Endothelial cell (in vitro differentiated cells): ENCODE measurements at regions not wholly inside any gene's neighbourhood (a gene's known extent, or its start where the extent isn't known, plus 50 kb on each side); places are given as distances from the start of the nearest gene placed in this dataset.

Experiments used
- DNase-seq: peaks from one replicate; pipeline ENCODE4 v3.0.0; 2021; ENCODE audit warnings: low spot score
- H3K27ac Mint-ChIP-seq: one replicate; pipeline ENCODE4 v1.8.0; 2021; ENCODE audit warnings: mixed read lengths, inconsistent platforms; ENCODE audit not compliant: unreplicated experiment
- H3K27me3 Mint-ChIP-seq: one replicate; pipeline ENCODE4 v1.8.0; 2021; ENCODE audit warnings: mild to moderate bottlenecking, moderate library complexity, mixed read lengths, inconsistent platforms; ENCODE audit not compliant: unreplicated experiment
- H3K36me3 Mint-ChIP-seq: one replicate; pipeline ENCODE4 v1.8.0; 2021; ENCODE audit warnings: mild to moderate bottlenecking, low read depth, mixed read lengths, inconsistent platforms; ENCODE audit not compliant: unreplicated experiment
- H3K4me1 Mint-ChIP-seq: one replicate; pipeline ENCODE4 v1.8.0; 2021; ENCODE audit warnings: mild to moderate bottlenecking, mixed read lengths, inconsistent platforms; ENCODE audit not compliant: unreplicated experiment
- H3K4me3 Mint-ChIP-seq: one replicate; pipeline ENCODE4 v1.8.0; 2021; ENCODE audit warnings: mild to moderate bottlenecking, mixed read lengths, inconsistent platforms; ENCODE audit not compliant: unreplicated experiment
- H3K9me3 Mint-ChIP-seq: one replicate; pipeline ENCODE4 v1.8.0; 2021; ENCODE audit warnings: mixed read lengths, inconsistent platforms; ENCODE audit not compliant: unreplicated experiment
- TF ChIP-seq, protein P1 (sequence below): fragments of 200-600 bp; sonication (generic); IDR thresholded peaks from one replicate; pipeline ENCODE4 v1.5.0; 2021; ENCODE audit warnings: antibody characterized with exemption; ENCODE audit not compliant: unreplicated experiment

- Mint-ChIP-seq H3K4me3 (no peak overlapping the region), H3K4me1 (peaks cover 2% of the 10 kb centered on the region), H3K27me3 (no peaks in the 10 kb centered on the region), H3K36me3 (no peaks in the 10 kb centered on the region), H3K27ac (no peak overlapping the region), H3K9me3 (peaks cover 18% of the 10 kb centered on the region)
- DNase-seq = no peak
- TF ChIP-seq, protein P1, sequence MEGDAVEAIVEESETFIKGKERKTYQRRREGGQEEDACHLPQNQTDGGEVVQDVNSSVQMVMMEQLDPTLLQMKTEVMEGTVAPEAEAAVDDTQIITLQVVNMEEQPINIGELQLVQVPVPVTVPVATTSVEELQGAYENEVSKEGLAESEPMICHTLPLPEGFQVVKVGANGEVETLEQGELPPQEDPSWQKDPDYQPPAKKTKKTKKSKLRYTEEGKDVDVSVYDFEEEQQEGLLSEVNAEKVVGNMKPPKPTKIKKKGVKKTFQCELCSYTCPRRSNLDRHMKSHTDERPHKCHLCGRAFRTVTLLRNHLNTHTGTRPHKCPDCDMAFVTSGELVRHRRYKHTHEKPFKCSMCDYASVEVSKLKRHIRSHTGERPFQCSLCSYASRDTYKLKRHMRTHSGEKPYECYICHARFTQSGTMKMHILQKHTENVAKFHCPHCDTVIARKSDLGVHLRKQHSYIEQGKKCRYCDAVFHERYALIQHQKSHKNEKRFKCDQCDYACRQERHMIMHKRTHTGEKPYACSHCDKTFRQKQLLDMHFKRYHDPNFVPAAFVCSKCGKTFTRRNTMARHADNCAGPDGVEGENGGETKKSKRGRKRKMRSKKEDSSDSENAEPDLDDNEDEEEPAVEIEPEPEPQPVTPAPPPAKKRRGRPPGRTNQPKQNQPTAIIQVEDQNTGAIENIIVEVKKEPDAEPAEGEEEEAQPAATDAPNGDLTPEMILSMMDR = no peak
These were observed 1564.6 kb downstream of the MRPL39 start for GRCh38 chr21:24042687-24043086.

GRCh38 chr21:24032709-24033232 is 1574.5 kb downstream of the MRPL39 start:
- H3K27ac Mint-ChIP-seq = no peak overlapping the region
- peaks cover 4% of the 10 kb centered on the region for H3K9me3 Mint-ChIP-seq
- no peak overlapping the region for H3K4me3 Mint-ChIP-seq
- TF ChIP-seq, protein P1 = no peak
- no peaks in the 10 kb centered on the region for H3K27me3 Mint-ChIP-seq
- no peaks in the 10 kb centered on the region for H3K36me3 Mint-ChIP-seq
- no peak for DNase-seq
- no peaks in the 10 kb centered on the region for H3K4me1 Mint-ChIP-seq

GRCh38 chr21:24027396-24027795 is 1579.9 kb downstream of the MRPL39 start:
- TF ChIP-seq, protein P1 = no peak
- peaks cover 4% of the 10 kb centered on the region for H3K9me3 Mint-ChIP-seq
- H3K36me3 Mint-ChIP-seq = no peaks in the 10 kb centered on the region
- no peaks in the 10 kb centered on the region for H3K27me3 Mint-ChIP-seq
- no peak overlapping the region for H3K4me3 Mint-ChIP-seq
- H3K4me1 Mint-ChIP-seq = no peaks in the 10 kb centered on the region
- no peak overlapping the region for H3K27ac Mint-ChIP-seq
- no peak for DNase-seq

GRCh38 chr21:24025101-24025500 is 1582.2 kb downstream of the MRPL39 start:
- TF ChIP-seq, protein P1 = no peak
- Mint-ChIP-seq H3K36me3 (peaks cover 6% of the 10 kb centered on the region), H3K4me3 (no peak overlapping the region), H3K4me1 (no peaks in the 10 kb centered on the region), H3K9me3 (peaks cover 11% of the 10 kb centered on the region), H3K27me3 (no peaks in the 10 kb centered on the region), H3K27ac (no peak overlapping the region)
- no peak for DNase-seq

DNA sequence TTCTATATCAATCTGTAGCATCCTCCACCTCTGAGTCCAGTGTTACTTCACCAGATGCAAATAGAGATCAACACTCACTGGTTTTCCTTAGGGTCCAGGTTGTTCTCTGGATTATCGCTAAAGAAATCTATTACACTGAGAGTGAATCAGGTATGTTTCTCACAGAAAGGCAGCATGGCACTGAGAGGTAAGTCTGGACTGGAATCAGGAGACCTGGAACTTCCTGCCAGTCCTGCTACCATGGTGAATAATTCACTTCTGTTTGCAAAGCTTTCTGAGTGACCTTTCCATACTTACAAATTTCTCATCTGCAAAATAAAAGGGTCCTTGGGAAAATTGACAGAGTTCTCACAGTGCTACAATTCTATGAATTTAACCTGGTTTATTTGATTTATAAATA is 1583.3 kb downstream of the MRPL39 start:
- no peaks in the 10 kb centered on the region for H3K27me3 Mint-ChIP-seq
- no peaks in the 10 kb centered on the region for H3K4me1 Mint-ChIP-seq
- H3K27ac Mint-ChIP-seq = no peak overlapping the region
- no peak overlapping the region for H3K4me3 Mint-ChIP-seq
- TF ChIP-seq, protein P1 = no peak
- peaks cover 22% of the 10 kb centered on the region for H3K9me3 Mint-ChIP-seq
- DNase-seq = no peak
- peaks cover 11% of the 10 kb centered on the region for H3K36me3 Mint-ChIP-seq
